ENCODE measurements at regions not wholly inside any gene's neighbourhood (a gene's known extent, or its start where the extent isn't known, plus 50 kb on each side); places are given as distances from the start of the nearest gene placed in this dataset.

GRCh38 chr1:55569417-55569816 is 354.3 kb upstream of the USP24 start:
- TF ChIP-seq CTCF (IDR thresholded peaks at IDR 0.05) (no peak), POLR2A (IDR thresholded peaks at IDR 0.05) (no peak)

Data from testis (tissue), 2 donors.